CD1c-positive myeloid dendritic cell (primary cell): ENCODE measurements at regions not wholly inside any gene's neighbourhood (a gene's known extent, or its start where the extent isn't known, plus 50 kb on each side); places are given as distances from the start of the nearest gene placed in this dataset.

Experiments used
- DNase-seq: peaks from one replicate; pipeline ENCODE4 v3.0.0-alpha.2; 2016; ENCODE audit errors: extremely low spot score

DNA sequence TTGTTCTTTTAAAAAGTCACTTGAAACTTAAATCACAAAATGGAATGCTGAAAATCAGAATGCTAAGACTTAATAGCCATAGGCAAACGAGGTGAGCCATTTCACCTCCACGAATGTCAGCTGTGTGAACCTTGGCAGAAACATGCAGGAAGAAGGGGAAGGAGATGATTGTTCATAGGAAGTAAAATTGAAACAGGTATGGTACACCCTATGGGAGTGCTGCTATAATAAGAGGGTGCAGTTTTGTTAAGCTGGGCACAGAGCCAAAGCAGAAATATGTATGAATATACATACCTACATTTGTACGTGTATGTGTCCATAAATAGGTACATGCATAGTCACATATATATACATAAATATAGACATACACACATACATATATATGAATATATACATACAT, 51.0 kb upstream of the SPINK5 start:
- no peak for DNase-seq

DNA sequence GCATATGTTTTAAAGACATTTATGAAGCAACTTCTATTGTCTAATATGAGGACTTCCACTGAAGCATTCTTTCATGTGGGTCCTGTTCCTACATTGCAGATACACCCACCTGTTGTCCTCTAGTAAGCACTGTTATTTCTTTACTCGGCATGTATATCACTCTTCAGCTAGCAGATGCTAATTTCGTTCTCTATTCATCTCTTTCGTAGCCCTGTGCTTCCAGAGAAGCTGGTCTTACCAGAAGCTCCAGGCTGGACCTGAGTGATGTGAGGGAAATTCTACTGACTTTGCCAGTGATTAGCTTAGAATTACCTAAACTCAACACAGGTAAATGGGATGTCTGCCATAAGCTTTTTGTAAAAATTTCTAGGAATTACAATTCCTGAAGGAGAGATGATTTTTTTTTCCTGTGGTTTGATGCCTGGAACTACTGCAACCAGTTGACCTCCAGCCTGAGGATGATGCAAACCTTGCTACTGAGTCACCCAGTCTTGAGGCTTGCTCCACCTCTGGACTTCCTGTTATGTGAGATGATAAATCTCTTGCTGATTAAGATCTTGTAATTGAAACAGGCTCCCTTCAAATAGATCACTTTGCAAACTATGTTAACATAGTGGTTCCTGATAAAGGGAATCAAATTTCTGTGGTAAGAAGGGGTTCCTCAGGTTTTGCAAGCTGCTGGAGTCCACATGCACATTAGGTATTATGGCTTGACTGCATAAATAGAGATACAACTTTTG, 52.2 kb upstream of the SPINK5 start:
- peak; percentile 12 for DNase-seq

DNA sequence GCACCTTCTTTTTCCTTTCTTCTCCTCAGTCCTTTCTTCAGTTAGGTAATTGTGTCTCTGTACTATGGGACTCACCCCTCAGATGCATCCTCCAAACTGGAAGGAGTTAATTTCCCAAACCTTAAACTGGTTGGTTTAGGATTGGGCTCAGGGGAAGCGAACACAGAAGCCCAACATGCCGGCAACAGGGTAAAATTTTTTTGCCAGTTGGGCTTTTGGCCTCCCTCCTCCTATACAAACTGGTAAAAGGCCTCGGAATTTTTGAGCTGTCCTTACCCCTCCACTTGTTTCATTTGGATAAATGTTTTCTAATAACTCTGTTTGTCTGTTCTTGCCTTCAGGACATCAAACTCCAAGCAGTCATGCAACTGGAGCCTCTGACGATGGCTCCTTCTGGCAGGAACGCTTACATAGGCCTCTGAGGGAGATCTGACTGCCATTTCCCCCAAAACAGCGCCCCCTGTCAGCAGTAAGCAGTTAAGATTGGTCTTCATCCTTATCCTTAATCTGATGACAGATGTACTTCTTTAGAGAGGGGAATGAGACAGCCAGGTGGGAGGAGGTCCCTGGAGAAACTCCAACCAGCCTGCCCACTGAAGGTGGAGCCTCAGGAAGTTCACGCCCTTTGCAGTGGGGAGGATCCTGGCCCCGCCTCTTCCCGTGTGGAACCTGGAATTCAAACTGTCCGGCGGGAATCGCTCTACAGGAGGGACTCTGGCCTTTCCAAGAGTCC, 57.8 kb upstream of the SPINK5 start:
- no peak for DNase-seq

GRCh38 chr5:148003226-148003625, 60.6 kb upstream of the SPINK5 start:
- DNase-seq: no peak

GRCh38 chr5:148002451-148002850, 61.3 kb upstream of the SPINK5 start:
- no peak for DNase-seq

- no peak for DNase-seq
Observed at GRCh38 chr5:148000036-148000435, 63.7 kb upstream of the SPINK5 start.

DNA sequence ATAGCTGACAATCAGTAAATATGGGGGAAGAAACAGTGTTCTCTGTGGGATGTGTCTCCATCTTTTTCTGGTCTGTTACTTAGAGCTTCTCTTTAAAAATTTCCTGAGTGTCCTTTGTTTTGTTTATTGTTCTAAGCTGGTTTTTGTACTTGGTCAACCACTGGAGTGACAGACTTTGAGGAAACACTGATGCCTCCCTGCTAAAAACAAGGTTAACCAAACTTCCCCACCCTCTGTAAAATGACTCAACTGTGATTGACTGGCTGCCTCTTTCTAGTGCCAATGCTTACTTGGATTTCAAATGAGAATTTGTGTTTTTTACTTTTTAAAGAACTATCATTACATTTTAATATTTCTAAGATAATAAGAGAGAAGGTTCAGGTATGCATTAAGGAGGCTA, 65.1 kb upstream of the SPINK5 start:
- no peak for DNase-seq

DNA sequence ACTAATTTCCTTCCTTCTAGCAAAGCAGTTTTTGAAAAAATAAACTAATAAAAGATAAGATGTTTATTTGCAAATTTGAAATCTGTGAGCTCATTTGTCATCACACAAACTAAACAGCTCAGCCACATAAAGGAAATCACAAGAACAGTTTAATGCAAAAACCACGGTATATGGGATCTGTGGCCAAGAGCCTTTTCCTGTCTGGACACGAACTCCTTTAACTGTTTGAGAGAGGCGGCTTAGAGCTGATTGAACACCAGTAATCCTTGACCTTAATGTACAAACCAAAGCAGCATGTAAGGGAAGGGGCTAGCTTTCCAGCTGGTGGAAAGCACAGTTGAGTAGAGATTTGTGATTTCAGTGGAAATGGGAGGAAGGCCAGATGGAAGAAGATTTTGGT, 66.3 kb upstream of the SPINK5 start:
- no peak for DNase-seq

GRCh38 chr5:147996379-147996778, 67.4 kb upstream of the SPINK5 start:
- DNase-seq: no peak

DNA sequence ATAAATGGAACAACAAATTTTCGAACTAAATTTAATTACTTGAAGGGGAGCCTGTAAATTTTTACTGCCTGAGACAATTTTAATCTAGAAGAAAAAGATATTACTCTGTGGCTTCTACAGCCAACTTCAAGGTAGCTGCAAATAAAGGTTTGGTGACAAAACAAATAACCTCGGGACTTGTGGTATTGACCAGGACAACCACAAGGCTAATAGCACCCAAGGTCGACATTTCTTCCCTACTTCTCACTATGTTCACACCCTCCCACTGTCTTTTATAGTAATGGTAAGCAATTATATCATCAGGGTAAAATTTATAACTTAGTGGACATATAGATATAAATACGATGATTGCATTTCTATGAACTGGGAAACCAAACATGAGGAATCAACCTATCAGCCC, 67.9 kb upstream of the SPINK5 start:
- DNase-seq: no peak

DNA sequence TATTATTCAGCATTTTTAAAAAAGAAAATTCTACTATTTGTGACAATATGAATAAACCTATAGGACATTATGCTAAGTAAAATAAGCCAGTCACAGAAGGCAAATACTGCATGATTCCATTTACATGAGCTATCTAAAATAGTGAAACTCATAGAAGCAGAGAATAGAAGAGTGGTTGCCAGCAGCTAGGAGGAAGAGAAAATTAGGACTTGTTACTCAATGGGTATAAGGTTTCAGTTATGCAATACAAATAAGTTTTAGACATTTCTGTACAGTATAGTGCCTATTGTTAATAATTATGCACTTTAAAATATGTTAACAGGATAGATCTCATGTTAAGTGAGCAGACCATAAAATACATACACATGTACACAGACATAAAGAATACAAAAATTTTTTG, 73.8 kb upstream of the SPINK5 start:
- no peak for DNase-seq

GRCh38 chr5:147989239-147989638, 74.5 kb upstream of the SPINK5 start:
- DNase-seq: no peak

DNA sequence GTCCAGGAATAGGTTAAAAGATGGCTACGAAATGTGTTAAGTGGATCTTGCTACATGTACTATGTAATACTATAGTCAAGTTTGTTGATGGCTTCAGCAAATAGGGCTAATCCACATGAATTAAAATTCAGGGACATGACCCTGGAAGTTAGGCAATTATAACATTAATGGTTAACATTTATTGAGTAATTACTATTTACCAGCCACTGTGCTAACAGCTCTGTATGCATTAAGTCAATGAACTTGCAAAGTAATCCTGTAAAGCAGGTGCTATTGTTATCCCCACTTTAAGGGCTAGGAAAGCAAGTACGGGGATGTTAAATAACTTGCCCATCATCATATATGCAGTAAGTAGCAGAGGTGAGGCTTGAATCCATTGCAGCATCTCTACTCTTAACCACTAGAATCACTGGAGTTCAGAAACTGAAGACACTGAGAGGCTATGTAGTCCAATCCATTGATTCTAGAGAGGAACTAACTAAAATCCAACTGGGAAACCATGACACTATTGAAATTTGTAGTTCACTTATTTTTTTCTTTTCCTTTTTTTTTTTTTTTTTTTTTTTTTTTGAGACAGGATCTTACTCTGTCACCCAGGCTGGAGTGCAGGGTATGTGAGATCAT, 77.5 kb upstream of the SPINK5 start:
- DNase-seq: no peak

DNA sequence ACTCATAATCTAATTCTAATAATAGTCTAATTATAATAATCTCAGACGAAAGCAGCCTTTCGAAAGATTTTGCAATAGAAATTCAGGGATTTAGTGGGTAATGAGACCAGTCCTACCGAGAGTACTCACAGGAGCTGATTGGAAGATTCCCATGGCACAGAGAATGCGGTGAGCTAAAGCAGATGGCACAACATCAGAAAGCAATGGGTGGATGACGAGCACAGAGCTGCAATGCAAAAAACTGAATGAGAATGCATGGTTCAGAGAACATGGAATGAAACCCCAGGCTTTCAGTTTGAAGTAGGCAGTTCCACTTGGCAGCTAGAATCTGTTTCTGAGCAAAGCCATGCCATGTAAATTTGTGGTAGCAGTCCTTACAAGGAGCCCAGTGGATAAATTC, 78.2 kb upstream of the SPINK5 start:
- no peak for DNase-seq

GRCh38 chr5:147983742-147984141, 77.4 kb upstream of the C5orf46 start:
- no peak for DNase-seq

GRCh38 chr5:147981074-147981473, 74.7 kb upstream of the C5orf46 start:
- no peak for DNase-seq

DNA sequence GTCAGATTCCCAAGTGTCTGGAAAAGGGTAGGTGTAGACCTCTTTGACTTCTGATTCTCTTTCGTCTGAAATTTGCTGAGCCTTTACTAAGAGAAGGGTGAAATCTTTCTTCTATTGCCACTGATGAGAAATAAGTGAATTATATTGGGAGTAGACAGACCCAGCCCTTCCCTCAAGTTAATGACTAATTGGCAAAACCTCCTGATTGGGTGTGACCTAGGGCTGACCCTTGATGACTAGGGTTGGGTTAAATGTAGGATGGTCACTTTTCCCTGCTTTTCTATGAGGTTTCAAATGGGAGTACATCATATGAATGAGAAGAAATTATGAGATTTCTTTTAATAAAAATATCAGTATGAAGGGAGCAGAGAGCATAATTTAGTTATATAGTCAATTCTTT, 73.4 kb upstream of the C5orf46 start:
- DNase-seq: no peak

DNA sequence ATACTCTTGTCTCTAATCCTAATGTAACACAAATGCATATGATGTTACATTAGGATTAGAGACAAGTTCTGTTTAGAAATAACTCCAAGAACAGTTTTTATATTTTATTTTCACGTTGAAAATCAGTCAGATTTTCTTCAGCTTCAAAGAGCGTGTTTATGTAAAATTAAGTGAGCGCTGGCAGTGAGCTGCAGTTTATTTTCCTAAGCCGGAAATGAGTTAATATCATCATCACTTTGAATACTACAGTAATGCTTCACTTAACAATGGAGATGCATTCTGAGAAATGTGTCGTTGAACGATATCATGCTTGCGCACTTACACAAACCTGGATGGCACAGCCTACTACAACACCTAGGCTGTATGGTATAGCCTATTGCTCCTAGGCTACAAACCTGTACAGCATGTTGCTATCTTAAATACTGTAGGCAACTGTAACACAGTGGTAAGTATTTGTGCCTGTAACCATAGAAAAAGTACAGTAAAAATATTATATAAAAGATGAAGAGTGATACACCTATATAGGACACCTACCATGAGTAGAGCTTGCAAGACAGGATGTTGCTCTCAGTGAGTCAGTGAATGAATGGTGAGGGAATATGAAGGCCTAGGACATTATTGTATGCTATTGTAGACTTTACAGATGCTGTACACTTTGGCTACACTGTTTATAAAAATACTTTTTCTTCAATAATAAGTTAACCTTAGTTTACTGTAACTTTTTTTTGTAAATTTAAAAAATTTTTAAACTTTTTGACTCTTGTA, 65.9 kb upstream of the C5orf46 start:
- DNase-seq: no peak

DNA sequence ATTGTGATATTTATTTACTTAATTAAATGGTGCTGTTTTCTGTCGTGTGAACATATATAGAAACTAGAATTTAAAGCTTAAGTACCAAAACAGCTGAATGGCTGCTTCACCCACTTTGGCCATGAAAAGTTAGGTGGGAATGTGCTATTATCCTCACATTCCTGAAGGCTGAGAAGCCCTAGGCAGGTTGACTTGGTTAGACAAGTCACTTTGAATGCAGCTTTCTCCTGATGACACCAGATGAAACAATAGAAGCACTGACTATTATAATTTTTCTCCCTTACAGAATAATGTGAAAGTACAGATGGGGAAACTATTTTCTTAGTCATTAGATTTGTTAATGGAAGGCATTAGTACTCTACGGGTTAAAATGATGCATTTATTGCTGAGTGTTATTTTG, 65.1 kb upstream of the C5orf46 start:
- no peak for DNase-seq

DNA sequence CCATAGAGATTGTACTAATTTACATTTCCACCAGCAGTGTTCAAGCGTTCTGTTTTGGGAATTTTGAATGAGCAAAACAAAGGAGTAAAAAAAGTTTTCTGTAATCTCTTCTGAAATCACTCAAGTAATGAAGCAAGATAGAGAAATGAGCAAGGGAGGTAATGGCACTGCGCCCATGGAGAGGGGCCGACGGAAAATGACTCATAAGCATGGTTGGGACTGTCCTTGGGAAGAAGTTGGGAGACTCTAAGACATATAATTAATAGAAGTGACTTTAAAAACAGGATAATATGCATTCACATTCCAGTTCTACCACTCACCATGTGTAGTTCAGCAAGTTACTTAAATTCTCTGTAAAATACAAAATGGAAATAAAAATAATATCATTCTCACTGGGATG, 62.5 kb upstream of the C5orf46 start:
- DNase-seq: no peak

DNA sequence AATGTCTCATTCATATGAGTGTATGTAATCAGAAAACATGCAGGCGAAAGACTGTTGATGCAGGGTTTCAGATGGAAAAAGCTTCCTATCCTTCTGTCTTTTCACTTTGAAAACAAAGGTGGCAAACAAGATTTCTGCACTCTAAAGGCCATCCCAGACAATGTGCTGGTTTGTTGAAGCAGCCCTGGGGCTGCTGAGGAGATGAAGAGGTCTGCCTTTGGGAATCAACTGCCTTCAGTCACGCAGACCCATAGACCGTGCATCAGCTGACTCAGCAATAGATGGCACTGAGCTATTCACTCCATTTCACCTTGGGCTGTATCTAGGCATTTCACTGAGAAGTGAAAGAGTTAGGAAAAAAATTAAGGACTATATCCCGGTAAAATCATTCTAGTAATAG, 60.5 kb upstream of the C5orf46 start:
- DNase-seq: no peak

- DNase-seq: no peak
Observed at GRCh38 chr5:147966326-147966725, 60.0 kb upstream of the C5orf46 start.
